Fibroblast of pulmonary artery (primary cell): ENCODE measurements at regions not wholly inside any gene's neighbourhood (a gene's known extent, or its start where the extent isn't known, plus 50 kb on each side); places are given as distances from the start of the nearest gene placed in this dataset.

Experiments
- DNase-seq: peaks from one replicate; pipeline ENCODE4 v3.0.0-alpha.2; 2010; ENCODE audit warnings: low read depth
- H3K4me3 ChIP-seq: replicated peaks from 2 replicates; pipeline ENCODE4 v1.5.1; 2011; ENCODE audit warnings: low read depth, mild to moderate bottlenecking, control low read depth, low read length, moderate library complexity
- TF ChIP-seq, protein P1 (sequence below): IDR thresholded peaks from 2 replicates; pipeline ENCODE4 v1.5.1; 2011; ENCODE audit warnings: mild to moderate bottlenecking, control low read depth, low read length, inconsistent platforms; ENCODE audit errors: missing control alignments

DNA sequence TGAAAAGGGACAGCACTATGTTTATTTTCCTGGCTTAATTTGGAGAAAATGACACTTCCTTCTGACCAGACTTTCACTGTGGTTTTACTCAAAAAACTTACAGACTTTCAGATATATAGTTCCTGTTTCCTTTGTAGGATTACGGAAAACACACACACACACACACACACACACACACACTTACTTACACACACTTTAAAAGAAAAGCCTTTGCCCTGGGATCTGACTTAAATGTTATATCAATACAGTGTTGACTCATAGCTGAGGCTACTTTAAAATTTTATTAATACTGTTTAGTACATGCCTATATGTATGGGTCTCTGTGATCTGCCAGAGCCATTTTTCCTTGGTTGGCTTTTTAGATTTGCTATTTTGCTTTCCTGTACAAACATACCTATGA lies 758.3 kb downstream of the DNAH5 start:
- no peak for DNase-seq
- H3K4me3 ChIP-seq: no peak overlapping the region
- TF ChIP-seq, protein P1, sequence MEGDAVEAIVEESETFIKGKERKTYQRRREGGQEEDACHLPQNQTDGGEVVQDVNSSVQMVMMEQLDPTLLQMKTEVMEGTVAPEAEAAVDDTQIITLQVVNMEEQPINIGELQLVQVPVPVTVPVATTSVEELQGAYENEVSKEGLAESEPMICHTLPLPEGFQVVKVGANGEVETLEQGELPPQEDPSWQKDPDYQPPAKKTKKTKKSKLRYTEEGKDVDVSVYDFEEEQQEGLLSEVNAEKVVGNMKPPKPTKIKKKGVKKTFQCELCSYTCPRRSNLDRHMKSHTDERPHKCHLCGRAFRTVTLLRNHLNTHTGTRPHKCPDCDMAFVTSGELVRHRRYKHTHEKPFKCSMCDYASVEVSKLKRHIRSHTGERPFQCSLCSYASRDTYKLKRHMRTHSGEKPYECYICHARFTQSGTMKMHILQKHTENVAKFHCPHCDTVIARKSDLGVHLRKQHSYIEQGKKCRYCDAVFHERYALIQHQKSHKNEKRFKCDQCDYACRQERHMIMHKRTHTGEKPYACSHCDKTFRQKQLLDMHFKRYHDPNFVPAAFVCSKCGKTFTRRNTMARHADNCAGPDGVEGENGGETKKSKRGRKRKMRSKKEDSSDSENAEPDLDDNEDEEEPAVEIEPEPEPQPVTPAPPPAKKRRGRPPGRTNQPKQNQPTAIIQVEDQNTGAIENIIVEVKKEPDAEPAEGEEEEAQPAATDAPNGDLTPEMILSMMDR: no peak

DNA sequence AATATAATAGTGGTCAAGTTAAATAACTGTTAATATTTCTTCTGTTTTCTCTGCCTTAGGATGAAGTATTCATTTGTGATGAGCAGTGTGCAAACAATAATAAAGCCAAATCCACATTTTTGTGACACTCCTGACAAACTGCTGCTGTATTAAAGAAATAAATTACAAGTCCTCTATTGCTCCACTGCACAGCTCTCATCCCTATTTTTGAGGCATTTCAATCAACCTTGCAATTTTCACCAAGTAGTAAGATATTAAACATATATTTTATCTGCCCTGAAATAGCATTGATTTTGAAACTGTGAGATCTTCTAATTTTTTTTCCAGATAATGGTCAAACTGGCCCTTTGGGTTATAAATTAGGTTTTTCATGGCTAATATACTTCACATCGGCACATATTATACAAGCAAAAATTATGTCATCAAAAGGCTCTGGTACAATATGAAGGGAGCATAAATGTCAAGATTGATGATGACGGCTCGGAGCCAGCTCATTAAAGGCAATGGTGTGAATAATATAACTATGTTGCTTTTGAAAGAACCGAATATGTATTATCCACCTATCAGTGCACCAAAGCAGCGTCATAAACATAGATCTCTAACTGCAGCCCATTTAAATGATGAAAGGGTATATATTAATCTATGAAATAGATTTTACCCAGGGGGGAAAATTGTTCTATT lies 764.9 kb downstream of the DNAH5 start:
- TF ChIP-seq, protein P1: no peak
- no peak overlapping the region for H3K4me3 ChIP-seq
- no peak for DNase-seq

GRCh38 chr5:13143630-13144029 lies 800.9 kb downstream of the DNAH5 start:
- no peak overlapping the region for H3K4me3 ChIP-seq
- TF ChIP-seq, protein P1: no peak
- DNase-seq: no peak

- TF ChIP-seq, protein P1: no peak
- H3K4me3 ChIP-seq: no peak overlapping the region
Measured at GRCh38 chr5:13143214-13143613, 801.3 kb downstream of the DNAH5 start.

DNA sequence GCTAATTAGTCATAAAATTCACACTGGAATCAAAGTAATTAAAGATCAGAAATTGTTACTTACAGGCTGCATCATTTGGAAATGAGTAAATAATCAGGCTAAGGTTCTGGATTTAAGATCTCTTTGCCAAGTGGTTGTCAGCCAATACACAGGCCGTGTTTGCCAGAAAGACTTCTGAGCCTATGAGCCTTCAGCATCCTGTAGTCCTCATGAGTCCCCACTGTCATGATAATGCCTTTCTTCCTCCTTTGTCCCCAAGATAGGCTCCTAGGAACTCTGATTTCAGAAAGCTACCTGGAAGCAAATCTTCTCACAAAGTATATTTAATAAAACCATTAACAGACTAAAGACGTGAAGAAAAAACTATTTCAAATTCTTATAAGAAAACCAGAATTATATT lies 810.5 kb downstream of the DNAH5 start:
- no peak overlapping the region for H3K4me3 ChIP-seq
- DNase-seq: no peak
- TF ChIP-seq, protein P1: no peak

More at GRCh38 chr5:13143214-13143613, 801.3 kb downstream of the DNAH5 start:
- DNase-seq: no peak

GRCh38 chr5:13115476-13115875 lies 829.0 kb downstream of the DNAH5 start:
- no peak for DNase-seq
- TF ChIP-seq, protein P1: no peak

DNA sequence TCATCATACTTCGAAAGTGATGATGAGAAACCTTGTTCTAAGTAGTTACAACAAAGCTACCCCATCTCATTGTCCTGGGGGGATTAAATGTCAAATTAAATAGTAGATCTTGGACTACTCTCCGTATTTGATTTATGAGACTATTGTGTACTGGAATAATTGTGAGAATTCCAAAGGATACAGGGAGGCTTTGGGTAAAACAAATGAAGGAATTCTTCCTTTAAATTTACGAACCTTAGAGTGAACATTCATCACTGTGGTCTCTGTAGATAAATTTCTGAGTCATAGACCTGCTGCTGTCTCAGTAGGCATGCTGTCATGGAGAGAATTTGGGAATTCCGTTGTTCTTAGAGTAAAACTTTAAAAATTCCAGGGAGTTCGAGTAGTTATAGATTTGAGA lies 836.2 kb downstream of the DNAH5 start:
- TF ChIP-seq, protein P1: no peak
- no peak for DNase-seq
- H3K4me3 ChIP-seq: no peak overlapping the region

More at GRCh38 chr5:13115476-13115875, 829.0 kb downstream of the DNAH5 start:
- H3K4me3 ChIP-seq: no peak overlapping the region
